SKM-1 treated with dmso at 0.1 percent for 144 hours (cell line): ENCODE measurements at regions not wholly inside any gene's neighbourhood (a gene's known extent, or its start where the extent isn't known, plus 50 kb on each side); places are given as distances from the start of the nearest gene placed in this dataset.
"Not testable (repeated sequence)": the region's sequence is repeated elsewhere in the genome, so short reads cannot be mapped to it uniquely, and the experiment has no call there.

Experiments used
- DNase-seq: peaks from one replicate; lab custom pipeline; 2025; ENCODE audit not compliant: unreplicated experiment; lab: John Stamatoyannopoulos, UW

DNA sequence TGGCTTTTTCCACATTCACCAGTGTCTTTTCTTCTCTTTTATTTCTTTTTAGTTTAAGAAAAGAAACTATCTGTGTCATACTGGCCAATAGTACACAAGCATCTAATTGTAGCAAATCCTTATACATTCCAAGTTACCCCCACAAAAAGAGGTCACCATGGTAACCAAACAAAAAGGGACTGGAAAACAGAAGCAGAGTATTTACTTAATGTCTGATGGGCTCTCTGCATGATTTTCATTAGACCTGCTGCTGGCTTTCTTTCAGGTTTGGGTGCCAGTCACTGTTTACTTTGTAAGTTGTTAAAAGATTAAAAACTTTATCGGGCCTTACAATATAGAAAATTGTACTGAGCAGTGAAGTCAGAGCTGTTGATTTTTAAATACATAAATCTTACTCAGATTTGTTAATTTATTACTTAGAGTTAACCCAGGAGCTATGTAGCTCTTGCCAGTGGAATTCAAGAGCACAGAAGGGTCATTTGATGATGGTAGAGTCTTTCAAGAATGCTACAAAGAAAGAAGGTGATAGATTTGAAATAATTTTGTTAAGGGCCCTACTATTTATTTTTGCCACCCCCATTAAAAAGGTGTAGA is 123.9 kb downstream of the BRMS1L start:
- no peak for DNase-seq

DNA sequence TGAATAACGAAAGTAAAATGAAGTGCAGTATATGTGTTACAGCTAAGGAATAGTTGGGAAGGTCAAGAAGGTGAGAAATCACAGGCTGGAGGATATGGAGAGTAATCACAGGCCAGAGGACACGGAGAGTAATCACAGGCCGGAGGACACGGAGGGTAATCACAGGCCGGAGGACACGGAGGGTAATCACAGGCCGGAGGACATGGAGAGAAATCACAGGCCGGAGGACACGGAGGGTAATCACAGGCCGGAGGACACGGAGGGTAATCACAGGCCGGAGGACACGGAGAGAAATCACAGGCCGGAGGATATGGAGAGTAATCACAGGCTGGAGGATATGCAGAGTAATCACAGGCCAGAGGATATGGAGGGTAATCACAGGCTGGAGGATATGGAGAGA is 121.8 kb downstream of the BRMS1L start:
- not testable (repeated sequence) for DNase-seq

DNA sequence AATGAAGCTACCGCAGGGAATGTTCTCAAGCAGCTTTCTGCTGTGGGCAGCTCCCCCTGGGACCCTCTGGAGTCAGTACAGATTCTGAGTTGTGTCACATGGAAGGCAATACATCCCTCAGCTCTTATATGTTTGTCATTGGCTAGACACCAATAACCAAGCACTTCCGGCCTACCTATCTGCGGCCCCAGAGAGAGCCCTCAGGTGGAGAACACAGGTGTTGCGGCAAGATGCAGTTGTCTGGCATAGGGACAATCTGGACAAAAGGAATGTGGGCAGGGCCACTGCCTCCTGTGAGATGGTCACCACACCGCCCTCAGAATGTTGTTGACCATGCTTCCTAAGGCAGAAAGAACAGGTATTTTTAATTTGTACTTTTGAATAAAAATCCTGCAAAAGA is 118.7 kb downstream of the BRMS1L start:
- DNase-seq = no peak

DNA sequence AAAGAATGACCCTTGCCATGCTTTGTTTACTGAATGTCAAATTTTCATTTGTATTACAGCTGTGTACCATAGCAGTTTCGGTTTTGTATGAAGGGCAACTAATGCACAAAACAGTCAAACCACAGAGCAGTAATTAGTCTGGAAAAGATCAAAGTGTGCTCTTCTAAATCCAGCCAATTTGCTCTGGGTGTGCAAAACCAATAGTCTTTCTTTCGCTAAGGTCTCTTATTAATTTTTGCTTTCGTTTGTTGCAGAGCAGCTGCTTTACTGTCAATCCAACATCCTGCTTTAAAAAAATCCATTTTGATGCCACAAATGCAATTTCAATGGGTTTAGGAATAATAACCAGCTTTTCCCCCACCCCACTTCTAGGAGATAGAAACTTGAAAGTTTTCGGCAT is 114.2 kb downstream of the BRMS1L start:
- DNase-seq = no peak

DNA sequence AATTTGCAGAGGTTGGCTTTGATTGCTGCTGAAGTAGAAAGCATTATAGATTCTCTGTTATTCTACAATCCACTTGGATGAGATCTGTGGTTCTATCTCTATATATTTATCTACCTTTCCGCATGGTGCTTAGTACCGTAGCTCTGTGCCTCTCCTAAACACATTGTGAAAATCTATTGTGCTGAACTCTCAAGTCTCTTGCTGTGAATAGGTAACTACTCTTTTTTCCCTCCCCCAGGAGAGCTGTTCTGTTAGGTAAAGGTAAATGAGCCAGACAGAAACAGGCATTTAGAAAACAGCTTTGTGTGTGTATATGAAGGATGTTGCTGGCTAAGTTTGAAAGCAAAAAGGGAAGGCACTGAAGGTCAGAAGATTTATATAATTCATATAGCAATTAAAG is 112.6 kb downstream of the BRMS1L start:
- no peak for DNase-seq

DNA sequence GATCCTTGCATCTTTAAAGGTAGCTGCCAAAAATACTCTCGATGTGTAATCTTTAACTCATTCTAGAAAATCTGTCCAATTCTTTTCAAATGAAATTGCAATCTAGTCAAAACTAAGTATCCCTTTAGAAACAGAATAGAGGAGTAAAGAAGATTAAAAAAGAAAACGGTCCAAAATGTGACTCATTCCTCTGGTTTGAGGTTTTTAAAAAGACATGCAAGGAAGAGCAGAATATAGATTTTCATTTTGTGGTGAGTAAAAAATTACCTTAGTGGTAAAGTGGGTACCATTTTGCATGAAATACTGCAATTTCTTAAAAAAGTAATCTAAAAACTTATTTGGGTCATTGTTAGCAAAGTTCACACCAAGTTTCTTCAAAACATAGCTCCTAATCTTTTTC is 108.4 kb downstream of the BRMS1L start:
- DNase-seq = no peak

DNA sequence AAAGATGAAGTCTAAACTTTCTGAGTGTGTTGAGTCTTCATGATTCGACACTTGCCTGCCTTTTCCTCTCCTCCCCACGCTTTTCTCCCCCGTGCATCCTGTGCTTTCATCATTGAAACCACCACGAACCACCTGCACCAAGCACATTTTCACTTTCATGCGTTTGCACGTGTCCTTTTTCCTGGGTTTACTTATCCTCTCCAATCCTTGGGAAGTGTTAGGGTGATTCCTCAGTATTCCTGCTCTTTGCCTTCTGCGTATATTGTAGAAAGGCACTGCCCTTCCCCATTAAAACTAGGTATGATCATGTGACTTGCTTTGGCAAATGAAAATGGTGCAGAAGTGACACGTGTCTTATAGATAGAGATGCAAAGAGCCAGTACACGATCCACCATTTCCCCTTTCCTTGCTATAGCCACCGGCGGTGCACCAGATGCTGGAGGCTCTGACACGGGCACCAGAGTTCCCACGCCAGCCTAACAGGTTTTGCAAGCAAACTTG is 106.6 kb downstream of the BRMS1L start:
- DNase-seq = no peak

DNA sequence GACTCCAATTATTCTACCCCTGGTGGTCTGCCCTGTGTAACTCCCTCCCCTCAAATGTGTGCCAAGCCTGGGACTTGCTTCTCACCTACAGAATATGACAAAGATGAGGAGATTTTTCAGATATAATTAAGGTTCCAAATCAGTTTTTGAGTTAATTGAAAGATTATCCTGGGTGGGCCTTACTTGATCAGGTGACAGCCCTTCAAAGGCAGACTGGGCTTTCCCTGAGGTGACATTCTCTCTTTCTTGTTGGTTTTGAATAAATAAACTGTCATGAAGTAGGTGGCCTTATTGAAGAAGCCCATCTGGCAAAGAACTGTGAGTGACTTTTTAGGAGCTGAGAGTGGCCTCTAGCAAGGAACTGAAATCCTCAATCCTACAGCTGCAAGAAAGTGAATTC is 106.0 kb downstream of the BRMS1L start:
- DNase-seq = no peak

DNA sequence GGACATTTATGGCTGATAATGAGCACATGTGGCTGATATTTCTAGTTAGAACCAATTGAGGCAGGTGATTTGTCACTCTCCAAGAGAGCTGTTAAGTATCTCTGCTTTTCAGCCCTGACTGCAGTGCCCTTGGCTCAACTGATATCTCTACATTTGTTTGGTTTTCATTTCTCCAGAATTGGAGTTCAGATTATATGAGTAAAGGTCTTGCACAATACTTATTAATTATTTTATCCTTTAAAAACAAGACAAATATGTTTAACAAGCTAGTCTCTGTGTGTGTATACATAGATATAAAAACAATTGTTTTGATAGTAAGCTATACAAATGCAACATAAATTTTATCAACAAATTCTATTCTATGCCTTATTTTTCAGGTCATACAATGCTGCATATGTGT is 105.2 kb downstream of the BRMS1L start:
- DNase-seq = no peak

DNA sequence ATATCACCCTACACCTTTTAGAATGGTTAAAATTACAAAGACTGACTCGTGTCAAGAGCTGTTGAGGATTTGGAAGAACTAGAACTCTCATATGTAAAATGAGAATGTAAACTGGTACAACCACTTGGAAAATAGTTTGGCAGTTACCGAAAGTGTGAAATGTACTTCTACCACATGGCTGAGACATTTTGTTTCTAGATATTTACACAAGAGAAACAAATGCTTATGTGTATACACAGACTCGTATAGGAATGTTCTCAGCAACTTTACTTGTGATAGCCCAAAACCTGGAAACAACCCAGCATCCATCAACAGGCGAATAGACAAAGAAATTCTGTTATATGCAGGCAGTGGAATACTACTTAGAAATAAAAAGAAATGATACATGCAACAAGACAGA is 103.0 kb downstream of the BRMS1L start:
- no peak for DNase-seq

DNA sequence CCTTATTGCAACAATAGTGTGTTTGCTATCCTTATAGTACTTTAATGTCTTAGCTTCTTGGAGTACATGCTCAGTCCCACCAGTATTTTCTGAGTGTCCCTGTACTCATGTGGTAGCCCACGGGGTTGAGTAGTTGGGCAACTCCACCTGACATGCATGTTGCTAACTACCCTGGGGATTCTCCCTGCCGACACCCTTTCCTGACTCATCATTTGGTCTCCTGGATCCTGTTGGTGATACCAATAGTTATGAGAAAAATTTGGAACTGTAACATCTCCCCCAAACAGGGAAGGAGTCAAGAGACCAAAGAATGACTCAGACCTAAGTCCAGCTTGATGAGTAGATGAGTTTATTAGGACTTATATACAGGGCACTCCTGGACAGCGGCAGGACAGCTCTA is 101.6 kb downstream of the BRMS1L start:
- no peak for DNase-seq

DNA sequence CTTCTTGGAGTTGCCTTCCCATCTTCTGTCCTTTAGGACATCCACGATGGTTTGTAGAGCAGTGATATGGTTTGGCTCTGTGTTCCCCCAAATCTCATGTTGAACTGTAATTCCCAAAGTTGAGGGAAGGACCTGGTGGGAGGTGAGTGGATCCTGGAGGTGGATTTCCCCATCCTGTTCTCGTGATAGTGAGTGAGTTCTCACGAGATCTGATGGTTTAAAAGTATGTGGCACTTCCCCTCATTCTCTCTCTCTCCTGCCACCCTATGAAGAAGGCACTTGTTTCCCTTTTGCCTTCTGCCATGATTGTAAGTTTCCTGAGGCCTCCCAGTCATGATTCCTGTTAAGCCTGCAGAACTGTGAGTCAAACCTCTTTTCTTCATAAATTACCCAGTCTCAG is 99.2 kb downstream of the BRMS1L start:
- DNase-seq = no peak

DNA sequence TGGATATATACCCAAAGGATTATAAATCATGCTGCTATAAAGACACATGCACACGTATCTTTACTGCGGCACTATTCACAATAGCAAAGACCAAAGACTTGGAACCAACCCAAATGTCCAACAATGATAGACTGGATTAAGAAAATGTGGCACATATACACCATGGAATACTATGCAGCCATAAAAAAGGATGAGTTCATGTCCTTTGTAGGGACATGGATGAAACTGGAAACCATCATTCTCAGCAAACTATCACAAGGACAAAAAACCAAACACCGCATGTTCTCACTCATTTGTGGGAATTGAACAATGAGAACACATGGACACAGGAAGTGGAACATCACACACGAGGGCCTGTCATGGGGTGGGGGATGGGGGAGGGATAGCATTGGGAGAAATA is 96.5 kb downstream of the BRMS1L start:
- not testable (repeated sequence) for DNase-seq

DNA sequence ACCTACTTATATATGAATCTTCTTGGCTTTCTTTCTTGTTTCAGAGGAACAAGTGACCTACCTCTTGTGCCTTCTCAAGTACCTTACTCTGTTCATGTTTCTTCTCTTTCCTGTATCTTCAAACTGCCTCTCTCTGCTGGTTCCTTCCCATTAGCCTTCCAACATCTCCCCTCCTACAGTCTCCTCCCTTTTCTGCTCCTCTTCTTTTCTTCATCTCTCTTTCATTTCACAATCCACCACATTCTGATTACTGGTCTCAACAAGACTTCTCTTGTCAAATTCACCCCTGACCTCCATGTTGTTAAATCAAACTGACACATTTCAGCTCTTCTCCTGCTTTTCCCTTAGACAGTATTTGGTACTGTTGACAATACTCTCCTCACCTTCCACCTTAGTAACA is 95.6 kb downstream of the BRMS1L start:
- DNase-seq = no peak
